ENCODE measurements at regions not wholly inside any gene's neighbourhood (a gene's known extent, or its start where the extent isn't known, plus 50 kb on each side); places are given as distances from the start of the nearest gene placed in this dataset.

GRCh38 chr3:165382672-165383071 lies 186.5 kb upstream of the SLITRK3 start:
- DNase-seq (ENCODE audit: low read depth) = no peak
- no peak overlapping the region for H3K4me3 ChIP-seq (ENCODE audit: low read length)
- TF ChIP-seq CTCF (conservative IDR thresholded peaks at IDR 0.05; ENCODE audit: low read length) = no peak

GRCh38 chr3:165378761-165379160 lies 182.6 kb upstream of the SLITRK3 start:
- no peak for TF ChIP-seq CTCF (conservative IDR thresholded peaks at IDR 0.05; ENCODE audit: low read length)
- H3K4me3 ChIP-seq (ENCODE audit: low read length) = no peak overlapping the region
- no peak for DNase-seq (ENCODE audit: low read depth)

GRCh38 chr3:165359005-165359404 lies 162.8 kb upstream of the SLITRK3 start:
- no peak for TF ChIP-seq CTCF (conservative IDR thresholded peaks at IDR 0.05; ENCODE audit: low read length)
- no peak for DNase-seq (ENCODE audit: low read depth)

GRCh38 chr3:165355316-165355715 lies 159.1 kb upstream of the SLITRK3 start:
- no peak for TF ChIP-seq CTCF (conservative IDR thresholded peaks at IDR 0.05; ENCODE audit: low read length)
- DNase-seq (ENCODE audit: low read depth) = no peak
- H3K4me3 ChIP-seq (ENCODE audit: low read length) = no peak overlapping the region

More at GRCh38 chr3:165359005-165359404, 162.8 kb upstream of the SLITRK3 start:
- H3K4me3 ChIP-seq (ENCODE audit: low read length) = no peak overlapping the region

GRCh38 chr3:165347526-165347925 lies 151.3 kb upstream of the SLITRK3 start:
- TF ChIP-seq CTCF (conservative IDR thresholded peaks at IDR 0.05; ENCODE audit: low read length) = no peak
- H3K4me3 ChIP-seq (ENCODE audit: low read length) = no peak overlapping the region
- DNase-seq (ENCODE audit: low read depth) = no peak

- no peak for TF ChIP-seq CTCF (conservative IDR thresholded peaks at IDR 0.05; ENCODE audit: low read length)
- no peak for DNase-seq (ENCODE audit: low read depth)
- H3K4me3 ChIP-seq (ENCODE audit: low read length) = no peak overlapping the region
Measured at GRCh38 chr3:165346503-165346902, 150.3 kb upstream of the SLITRK3 start.

GRCh38 chr3:165343185-165343584 lies 147.0 kb upstream of the SLITRK3 start:
- TF ChIP-seq CTCF (conservative IDR thresholded peaks at IDR 0.05; ENCODE audit: low read length) = no peak
- no peak overlapping the region for H3K4me3 ChIP-seq (ENCODE audit: low read length)
- no peak for DNase-seq (ENCODE audit: low read depth)

Data from AG10803 (cell line).